ENCODE measurements at regions not wholly inside any gene's neighbourhood (a gene's known extent, or its start where the extent isn't known, plus 50 kb on each side); places are given as distances from the start of the nearest gene placed in this dataset.
"Not testable (repeated sequence)": the region's sequence is repeated elsewhere in the genome, so short reads cannot be mapped to it uniquely, and the experiment has no call there.

- DNase-seq (ENCODE audit: low read depth in 2 of 2), result not testable (repeated sequence)
Observed at GRCh38 chr16:52104993-52105392, 441.9 kb downstream of the TOX3 start.

- no peak for DNase-seq (ENCODE audit: low read depth in 2 of 2)
Observed at GRCh38 chr16:52103791-52104190, 443.2 kb downstream of the TOX3 start.

GRCh38 chr16:52101246-52101645, 445.7 kb downstream of the TOX3 start:
- DNase-seq (ENCODE audit: low read depth in 2 of 2), result no peak

GRCh38 chr16:52099382-52099781, 447.6 kb downstream of the TOX3 start:
- no peak for DNase-seq (ENCODE audit: low read depth in 2 of 2)

GRCh38 chr16:52095471-52095870, 451.5 kb downstream of the TOX3 start:
- no peak for DNase-seq (ENCODE audit: low read depth in 2 of 2)

- DNase-seq (ENCODE audit: low read depth in 2 of 2), result no peak
Observed at GRCh38 chr16:52092126-52092525, 454.8 kb downstream of the TOX3 start.

- no peak for DNase-seq (ENCODE audit: low read depth in 2 of 2)
Observed at GRCh38 chr16:52090080-52090479, 456.9 kb downstream of the TOX3 start.

GRCh38 chr16:52089476-52089875, 457.5 kb downstream of the TOX3 start:
- DNase-seq (ENCODE audit: low read depth in 2 of 2), result no peak

- DNase-seq (ENCODE audit: low read depth in 2 of 2), result no peak
Observed at GRCh38 chr16:52086901-52087300, 460.0 kb downstream of the TOX3 start.

- no peak for DNase-seq (ENCODE audit: low read depth in 2 of 2)
Observed at GRCh38 chr16:52078716-52079655, 468.0 kb downstream of the TOX3 start.

GRCh38 chr16:52077607-52078006, 469.3 kb downstream of the TOX3 start:
- no peak for DNase-seq (ENCODE audit: low read depth in 2 of 2)

GRCh38 chr16:52076801-52077201, 470.1 kb downstream of the TOX3 start:
- no peak for DNase-seq (ENCODE audit: low read depth in 2 of 2)

- no peak for DNase-seq (ENCODE audit: low read depth in 2 of 2)
Observed at GRCh38 chr16:52076332-52076731, 470.6 kb downstream of the TOX3 start.

GRCh38 chr16:52074133-52074532, 472.8 kb downstream of the TOX3 start:
- DNase-seq (ENCODE audit: low read depth in 2 of 2), result no peak

GRCh38 chr16:52073024-52073423, 473.9 kb downstream of the TOX3 start:
- no peak for DNase-seq (ENCODE audit: low read depth in 2 of 2)

GRCh38 chr16:52071101-52071500, 475.8 kb downstream of the TOX3 start:
- DNase-seq (ENCODE audit: low read depth in 2 of 2), result no peak

GRCh38 chr16:52070341-52071057, 476.4 kb downstream of the TOX3 start:
- no peak for DNase-seq (ENCODE audit: low read depth in 2 of 2)

- DNase-seq (ENCODE audit: low read depth in 2 of 2), result no peak
Observed at GRCh38 chr16:52069866-52070265, 477.1 kb downstream of the TOX3 start.

- DNase-seq (ENCODE audit: low read depth in 2 of 2), result no peak
Observed at GRCh38 chr16:52068447-52069074, 478.4 kb downstream of the TOX3 start.

GRCh38 chr16:52066962-52067361, 480.0 kb downstream of the TOX3 start:
- DNase-seq (ENCODE audit: low read depth in 2 of 2), result no peak

GRCh38 chr16:52056259-52056658, 490.7 kb downstream of the TOX3 start:
- no peak for DNase-seq (ENCODE audit: low read depth in 2 of 2)

- DNase-seq (ENCODE audit: low read depth in 2 of 2), result no peak
Observed at GRCh38 chr16:52055381-52055780, 491.6 kb downstream of the TOX3 start.

GRCh38 chr16:52054326-52054725, 492.6 kb downstream of the TOX3 start:
- DNase-seq (ENCODE audit: low read depth in 2 of 2), result no peak
